CD8-positive, alpha-beta memory T cell (primary cell): ENCODE measurements at regions not wholly inside any gene's neighbourhood (a gene's known extent, or its start where the extent isn't known, plus 50 kb on each side); places are given as distances from the start of the nearest gene placed in this dataset.

Experiments used
- CTCF ChIA-PET: fragments of 350-600 bp; sonication (Branson Sonifier 250); formaldehyde crosslinking; loops from one replicate; lab custom pipeline; 2021; ENCODE audit warnings: antibody characterized with exemption; lab: Charles Lee
- POLR2A ChIA-PET: fragments of 350-600 bp; sonication (Branson Sonifier 250); formaldehyde crosslinking; loops from one replicate; lab custom pipeline; 2021; ENCODE audit warnings: antibody characterized with exemption; lab: Charles Lee
- DNase-seq, 5 donors: peaks; one replicate each; pipeline versions ENCODE4 v3.0.0 to v3.0.0-alpha.2; 2020 to 2022; ENCODE audit warnings: mixed read lengths in 1 of 5
- H3K27ac ChIP-seq: one replicate; pipeline ENCODE4 v1.7.0; 2013; ENCODE audit warnings: low read depth, mild to moderate bottlenecking, low read length, moderate library complexity
- H3K27me3 ChIP-seq: 2 replicates; pipeline ENCODE4 v1.7.0; 2013; ENCODE audit warnings: low read length, mild to moderate bottlenecking; ENCODE audit not compliant: insufficient read depth, poor library complexity, severe bottlenecking
- H3K36me3 ChIP-seq: 2 replicates; pipeline ENCODE4 v1.7.0; 2013; ENCODE audit warnings: mild to moderate bottlenecking, low read length, moderate library complexity; ENCODE audit not compliant: insufficient read depth
- H3K4me1 ChIP-seq: 2 replicates; pipeline ENCODE4 v1.7.0; 2013; ENCODE audit warnings: mild to moderate bottlenecking, low read length, moderate library complexity; ENCODE audit not compliant: insufficient read depth
- H3K4me3 ChIP-seq: 2 replicates; pipeline ENCODE4 v1.7.0; 2013; ENCODE audit warnings: mild to moderate bottlenecking, low read length
- H3K9me3 ChIP-seq: 2 replicates; pipeline ENCODE4 v1.7.0; 2013; ENCODE audit warnings: mild to moderate bottlenecking, low read length
- H3K27ac Mint-ChIP-seq, 8 donors: one replicate each; pipeline ENCODE4 v1.8.0; 2020 to 2021; ENCODE audit warnings: mixed read lengths in 8 of 8, mild to moderate bottlenecking in 6 of 8, inconsistent platforms in 3 of 8, moderate library complexity in 3 of 8
- H3K27me3 Mint-ChIP-seq, 2 donors: one replicate each; pipeline ENCODE4 v1.8.0; 2020 to 2021; ENCODE audit warnings: mixed read lengths in 2 of 2, mild to moderate bottlenecking in 1 of 2, moderate library complexity in 1 of 2
- H3K36me3 Mint-ChIP-seq, 3 donors: one replicate each; pipeline ENCODE4 v1.8.0; 2020 to 2021; ENCODE audit warnings: mixed read lengths in 3 of 3, inconsistent platforms in 1 of 3, mild to moderate bottlenecking in 1 of 3
- H3K4me1 Mint-ChIP-seq, 3 donors: one replicate each; pipeline ENCODE4 v1.8.0; 2020 to 2021; ENCODE audit warnings: mixed read lengths in 3 of 3, inconsistent platforms in 1 of 3, mild to moderate bottlenecking in 1 of 3
- H3K4me3 Mint-ChIP-seq, 7 donors: one replicate each; pipeline ENCODE4 v1.8.0; 2020 to 2021; ENCODE audit warnings: mixed read lengths in 7 of 7, mild to moderate bottlenecking in 6 of 7, moderate library complexity in 4 of 7, inconsistent platforms in 2 of 7
- H3K9me3 Mint-ChIP-seq, 5 donors: one replicate each; pipeline ENCODE4 v1.8.0; 2020 to 2022; ENCODE audit warnings: mixed read lengths in 5 of 5, mild to moderate bottlenecking in 3 of 5, moderate library complexity in 2 of 5, inconsistent platforms in 1 of 5

GRCh38 chr7:26439521-26440232, 148.0 kb downstream of the SNX10 start:
- no peak overlapping the region for H3K27ac Mint-ChIP-seq
- POLR2A ChIA-PET = no interaction called here
- no peak for DNase-seq

GRCh38 chr7:26440233-26441001, 148.8 kb downstream of the SNX10 start:
- Histone ChIP-seq H3K27me3 (no peaks in the 10 kb centered on the region), H3K9me3 (no peaks in the 10 kb centered on the region), H3K36me3 (no peaks in the 10 kb centered on the region), H3K27ac (no peak overlapping the region), H3K4me3 (no peak overlapping the region), H3K4me1 (no peaks in the 10 kb centered on the region)
- ChIA-PET CTCF (no interaction called here), POLR2A (no interaction called here)
- H3K4me1 Mint-ChIP-seq = no peaks in the 10 kb centered on the region
- H3K27me3 Mint-ChIP-seq = peaks cover 8 to 40% of the 10 kb centered on the region in 2 donors
- DNase-seq = no peak
- no peaks in the 10 kb centered on the region for H3K9me3 Mint-ChIP-seq
- no peak overlapping the region for H3K4me3 Mint-ChIP-seq
- no peak overlapping the region for H3K27ac Mint-ChIP-seq
- H3K36me3 Mint-ChIP-seq = no peaks in the 10 kb centered on the region

More at GRCh38 chr7:26439521-26440232, 148.0 kb downstream of the SNX10 start:
- CTCF ChIA-PET = no interaction called here
- Histone ChIP-seq H3K4me1 (no peaks in the 10 kb centered on the region), H3K4me3 (no peak overlapping the region), H3K27me3 (no peaks in the 10 kb centered on the region), H3K9me3 (no peaks in the 10 kb centered on the region), H3K36me3 (no peaks in the 10 kb centered on the region), H3K27ac (no peak overlapping the region)
- no peaks in the 10 kb centered on the region for H3K36me3 Mint-ChIP-seq
- H3K9me3 Mint-ChIP-seq = no peaks in the 10 kb centered on the region
- H3K27me3 Mint-ChIP-seq = peaks cover 8 to 34% of the 10 kb centered on the region in 2 donors
- H3K4me1 Mint-ChIP-seq = no peaks in the 10 kb centered on the region
- no peak overlapping the region for H3K4me3 Mint-ChIP-seq

- H3K27ac ChIP-seq = no peak overlapping the region
- H3K9me3 ChIP-seq = no peaks in the 10 kb centered on the region
- no peaks in the 10 kb centered on the region for H3K9me3 Mint-ChIP-seq
- no peaks in the 10 kb centered on the region for H3K27me3 ChIP-seq
- ChIA-PET POLR2A (no interaction called here), CTCF (no interaction called here)
- no peak overlapping the region for H3K4me3 Mint-ChIP-seq
- no peaks in the 10 kb centered on the region for H3K4me1 Mint-ChIP-seq
- no peak overlapping the region for H3K4me3 ChIP-seq
- no peak for DNase-seq
- H3K4me1 ChIP-seq = no peaks in the 10 kb centered on the region
- H3K36me3 ChIP-seq = no peaks in the 10 kb centered on the region
- H3K36me3 Mint-ChIP-seq = no peaks in the 10 kb centered on the region
- H3K27ac Mint-ChIP-seq = no peak overlapping the region
- H3K27me3 Mint-ChIP-seq = peaks cover 8 to 40% of the 10 kb centered on the region in 2 donors
These were observed 149.4 kb downstream of the SNX10 start for GRCh38 chr7:26441002-26441521.

DNA sequence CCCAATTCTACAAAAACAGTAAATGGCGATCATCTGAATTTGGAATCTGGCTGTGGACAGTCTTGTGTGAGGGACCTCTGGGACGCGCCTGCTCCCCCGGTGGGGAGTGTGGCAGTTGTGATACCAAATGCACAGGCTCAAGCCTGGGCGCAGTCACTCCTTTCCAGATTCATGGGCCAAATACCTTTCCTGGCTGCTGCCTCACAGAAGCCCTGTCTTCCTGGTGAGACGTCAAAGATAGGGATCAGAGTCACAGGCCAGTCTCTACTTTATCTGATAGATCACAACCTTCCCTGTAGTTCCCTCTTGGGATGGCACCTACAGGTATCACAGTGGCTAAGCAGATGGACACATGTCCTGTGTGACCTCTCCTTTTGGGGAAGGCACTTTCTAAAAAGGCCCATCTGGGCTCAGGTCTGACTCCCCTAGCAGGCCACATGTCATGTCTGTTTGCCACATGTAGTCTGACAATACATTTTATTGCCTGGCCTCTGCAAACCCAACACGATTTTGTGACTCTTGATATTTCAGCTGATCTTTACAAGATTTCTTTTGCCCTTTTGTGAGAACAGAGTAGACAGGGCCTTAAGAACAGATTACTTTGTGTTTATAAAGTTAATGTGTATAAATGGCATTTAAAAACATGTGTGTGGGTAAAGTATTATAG, 150.1 kb downstream of the SNX10 start:
- Histone ChIP-seq H3K27ac (no peak overlapping the region), H3K27me3 (no peaks in the 10 kb centered on the region), H3K4me1 (no peaks in the 10 kb centered on the region), H3K4me3 (no peak overlapping the region), H3K36me3 (no peaks in the 10 kb centered on the region), H3K9me3 (no peaks in the 10 kb centered on the region)
- DNase-seq = no peak
- no peak overlapping the region for H3K4me3 Mint-ChIP-seq
- H3K27me3 Mint-ChIP-seq = peaks cover 8 to 39% of the 10 kb centered on the region in 2 donors
- ChIA-PET POLR2A (no interaction called here), CTCF (no interaction called here)
- no peak overlapping the region for H3K27ac Mint-ChIP-seq
- no peaks in the 10 kb centered on the region for H3K9me3 Mint-ChIP-seq
- no peaks in the 10 kb centered on the region for H3K4me1 Mint-ChIP-seq
- no peaks in the 10 kb centered on the region for H3K36me3 Mint-ChIP-seq

DNA sequence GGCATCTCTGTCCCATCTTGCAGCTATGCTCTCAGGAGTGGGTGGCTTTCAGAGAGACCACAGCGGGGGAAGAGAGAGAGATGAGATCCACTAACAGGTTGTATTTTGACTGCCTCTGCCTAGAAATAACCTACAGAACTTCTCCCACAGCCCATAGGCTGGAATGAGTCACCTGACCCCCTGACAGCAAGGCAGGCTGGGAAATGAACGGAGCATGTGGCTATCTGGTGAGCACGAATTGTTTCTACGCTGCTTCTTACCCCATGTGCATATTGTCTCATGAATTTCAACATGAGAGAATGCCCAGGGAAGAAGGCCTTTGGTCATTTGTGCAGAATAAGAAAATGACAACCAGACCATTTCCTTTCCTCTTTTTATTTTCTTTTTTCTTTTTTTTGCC, 151.3 kb downstream of the SNX10 start:
- H3K27me3 Mint-ChIP-seq = peaks cover 8 to 38% of the 10 kb centered on the region in 2 donors
- no peaks in the 10 kb centered on the region for H3K9me3 Mint-ChIP-seq
- CTCF ChIA-PET = no interaction called here
- no peaks in the 10 kb centered on the region for H3K27me3 ChIP-seq
- H3K4me3 ChIP-seq = no peak overlapping the region
- H3K36me3 ChIP-seq = no peaks in the 10 kb centered on the region
- DNase-seq = no peak
- H3K27ac Mint-ChIP-seq = no peak overlapping the region
- H3K4me1 Mint-ChIP-seq = no peaks in the 10 kb centered on the region
- POLR2A ChIA-PET = no interaction called here
- no peaks in the 10 kb centered on the region for H3K4me1 ChIP-seq
- H3K9me3 ChIP-seq = no peaks in the 10 kb centered on the region
- no peak overlapping the region for H3K27ac ChIP-seq
- H3K4me3 Mint-ChIP-seq = no peak overlapping the region
- no peaks in the 10 kb centered on the region for H3K36me3 Mint-ChIP-seq

DNA sequence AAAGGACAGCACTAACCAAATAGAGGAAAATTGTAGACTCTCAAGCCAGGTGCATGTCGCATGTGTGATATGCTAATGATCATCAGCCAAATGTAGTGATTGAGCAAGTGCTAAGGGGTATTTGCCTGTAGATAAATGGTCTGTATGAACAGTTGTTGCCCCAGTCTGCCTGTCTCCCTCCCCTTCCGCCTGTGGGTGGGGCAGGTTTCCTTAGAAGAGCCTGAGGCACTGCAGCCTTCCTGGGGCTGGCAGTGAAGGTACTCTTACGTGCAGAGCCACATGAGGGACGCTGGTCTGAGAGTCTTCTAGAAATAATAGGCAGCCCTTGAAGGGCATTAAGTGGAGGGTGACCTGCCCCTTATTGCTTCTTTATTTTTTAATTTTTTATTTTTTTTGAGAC, 152.1 kb downstream of the SNX10 start:
- H3K4me1 ChIP-seq = no peaks in the 10 kb centered on the region
- no peak for DNase-seq
- no peak overlapping the region for H3K27ac Mint-ChIP-seq
- no peak overlapping the region for H3K27ac ChIP-seq
- no peaks in the 10 kb centered on the region for H3K4me1 Mint-ChIP-seq
- no peaks in the 10 kb centered on the region for H3K36me3 ChIP-seq
- H3K4me3 ChIP-seq = no peak overlapping the region
- no peaks in the 10 kb centered on the region for H3K27me3 ChIP-seq
- ChIA-PET POLR2A (no interaction called here), CTCF (no interaction called here)
- H3K4me3 Mint-ChIP-seq = no peak overlapping the region
- H3K36me3 Mint-ChIP-seq = no peaks in the 10 kb centered on the region
- peaks cover 10 to 42% of the 10 kb centered on the region in 2 donors for H3K27me3 Mint-ChIP-seq
- no peaks in the 10 kb centered on the region for H3K9me3 Mint-ChIP-seq
- no peaks in the 10 kb centered on the region for H3K9me3 ChIP-seq

DNA sequence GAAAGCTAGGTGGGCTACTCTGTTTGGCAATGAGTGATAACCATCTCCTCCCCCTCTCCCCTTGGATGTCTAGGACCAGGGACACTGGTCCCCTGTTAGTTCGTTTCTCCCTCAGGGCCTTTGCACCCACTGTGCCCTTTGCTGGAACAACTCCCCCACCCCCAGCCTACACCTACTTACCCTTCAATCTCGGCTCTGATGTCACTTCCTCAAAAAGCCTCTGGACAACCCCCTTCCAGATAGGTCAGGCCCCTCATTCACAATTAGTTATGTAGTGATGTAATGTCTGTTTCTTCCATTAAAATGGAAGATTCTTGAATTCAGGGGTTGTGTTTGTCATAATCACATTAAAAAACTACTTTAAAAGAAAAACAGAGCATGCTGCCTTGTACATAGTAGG, 152.9 kb downstream of the SNX10 start:
- Mint-ChIP-seq H3K4me3 (no peak overlapping the region), H3K4me1 (no peaks in the 10 kb centered on the region), H3K27me3 (peaks cover 10 to 48% of the 10 kb centered on the region in 2 donors), H3K9me3 (no peaks in the 10 kb centered on the region), H3K27ac (no peak overlapping the region), H3K36me3 (no peaks in the 10 kb centered on the region)
- Histone ChIP-seq H3K4me3 (no peak overlapping the region), H3K36me3 (no peaks in the 10 kb centered on the region), H3K4me1 (no peaks in the 10 kb centered on the region), H3K27me3 (no peaks in the 10 kb centered on the region), H3K27ac (no peak overlapping the region), H3K9me3 (no peaks in the 10 kb centered on the region)
- CTCF ChIA-PET = no interaction called here
- POLR2A ChIA-PET = no interaction called here
- DNase-seq = no peak

- CTCF ChIA-PET = no interaction called here
- POLR2A ChIA-PET = no interaction called here
These were observed 155.5 kb downstream of the SNX10 start for GRCh38 chr7:26447116-26447515.

More at GRCh38 chr7:26447116-26447515, 155.5 kb downstream of the SNX10 start:
- Mint-ChIP-seq H3K27ac (no peak overlapping the region), H3K36me3 (no peaks in the 10 kb centered on the region), H3K4me1 (no peaks in the 10 kb centered on the region), H3K27me3 (peaks cover 10 to 44% of the 10 kb centered on the region in 2 donors), H3K4me3 (no peak overlapping the region), H3K9me3 (no peaks in the 10 kb centered on the region)
- H3K4me1 ChIP-seq = no peaks in the 10 kb centered on the region
- H3K27me3 ChIP-seq = no peaks in the 10 kb centered on the region
- H3K36me3 ChIP-seq = no peaks in the 10 kb centered on the region
- DNase-seq = no peak
- no peaks in the 10 kb centered on the region for H3K9me3 ChIP-seq
- H3K4me3 ChIP-seq = no peak overlapping the region
- H3K27ac ChIP-seq = no peak overlapping the region
